Body of pancreas (tissue), 4 donors: ENCODE measurements at regions not wholly inside any gene's neighbourhood (a gene's known extent, or its start where the extent isn't known, plus 50 kb on each side); places are given as distances from the start of the nearest gene placed in this dataset.
"Not testable (repeated sequence)": the region's sequence is repeated elsewhere in the genome, so short reads cannot be mapped to it uniquely, and the experiment has no call there.

Experiments
- ATAC-seq: fragments of 150-250 bp; one replicate; pipeline ENCODE4 v1.9.1; 2016
- DNase-seq, 4 donors: peaks; one replicate each; pipeline ENCODE4 v3.0.0-alpha.2; 2019
- H3K27ac ChIP-seq, 4 donors: fragments of 200-600 bp; sonication (generic); 1 replicate in 3 of 4; 2 replicates in 1 of 4; pipeline versions ENCODE4 v1.5.1 to v1.6.1; 2016 to 2019; ENCODE audit warnings: mild to moderate bottlenecking in 1 of 4, mixed read lengths in 1 of 4, moderate library complexity in 1 of 4
- H3K27me3 ChIP-seq, 2 donors: fragments of 200-600 bp; sonication (generic); one replicate each; pipeline ENCODE4 v1.6.0; 2016; ENCODE audit warnings: mild to moderate bottlenecking in 1 of 2
- H3K36me3 ChIP-seq, 2 donors: fragments of 200-600 bp; sonication (generic); replicated peaks in 1 of 2; 2 replicates each; pipeline ENCODE4 v1.5.1; 2016; ENCODE audit warnings: low read depth in 2 of 2; ENCODE audit not compliant: insufficient read depth in 1 of 2
- H3K4me1 ChIP-seq: fragments of 200-600 bp; sonication (generic); one replicate; pipeline ENCODE4 v1.6.0; 2016
- H3K4me3 ChIP-seq, 2 donors: fragments of 200-600 bp; sonication (generic); 1 replicate in 1 of 2; 2 replicates in 1 of 2; pipeline ENCODE4 v1.5.1; 2016 to 2019
- H3K9me3 ChIP-seq, 3 donors: fragments of 200-600 bp; sonication (generic); 1 replicate in 2 of 3; 2 replicates in 1 of 3; pipeline ENCODE4 v1.5.1; 2016
- CTCF ChIP-seq, 7 experiments: fragments of 450-650 bp in 4 of 7; fragments of 200-600 bp in 3 of 7; sonication (generic) in 3 of 7; IDR thresholded peaks; one replicate each; pipeline ENCODE4 v1.5.1; 2016 to 2019; ENCODE audit warnings: antibody characterized with exemption in 7 of 7
- POLR2A ChIP-seq, 3 donors: fragments of 450-650 bp; IDR thresholded peaks; one replicate each; pipeline ENCODE4 v1.6.1; 2016; ENCODE audit warnings: antibody characterized with exemption in 3 of 3, mild to moderate bottlenecking in 2 of 3
- WGBS, 2 donors: methylation state at CpG; one replicate each; pipeline ENCODE4 v1.1.5; 2017; 5-methylcytosine and 5-hydroxymethylcytosine counted together
- intact Hi-C: fragments of 100-400 bp; cut with DNase I; formaldehyde crosslinking; loops from one replicate; pipeline ENCODE4 v1.15.1; 2023

- ATAC-seq (peak; percentile 100), DNase-seq (peak; percentile 82 to 95 (median 90))
- Histone ChIP-seq H3K27ac (peak overlapping the region; percentile 66 to 85 (median 78)), H3K27me3 (no peaks in the 10 kb centered on the region), H3K4me3 (peak overlapping the region; percentile 38), H3K4me1 (no peaks in the 10 kb centered on the region), H3K9me3 (no peaks in the 10 kb centered on the region), H3K36me3 (no peaks in the 10 kb centered on the region)
- intact Hi-C loops = no loop called here
- peak in 2 of 7 experiments; percentile 6 to 23 for TF ChIP-seq CTCF (IDR thresholded peaks at IDR 0.05)
- peak; percentile 50 to 77 (median 68) for TF ChIP-seq POLR2A (IDR thresholded peaks at IDR 0.05)
- 6 to 8% methylated on average over 26 to 39 of the region's 39 CpGs for WGBS, 2 donors
Measured at GRCh38 chrX:73943693-73944562, 91.4 kb upstream of the XIST start.

GRCh38 chrX:73940893-73941470 is 88.5 kb upstream of the XIST start:
- no peak overlapping the region for H3K4me3 ChIP-seq
- 59 to 61% methylated on average over 2 of the region's 2 CpGs for WGBS, 2 donors
- no peaks in the 10 kb centered on the region for H3K27me3 ChIP-seq
- TF ChIP-seq POLR2A (IDR thresholded peaks at IDR 0.05) = no peak
- TF ChIP-seq CTCF (IDR thresholded peaks at IDR 0.05) = no peak
- no peak overlapping the region for H3K27ac ChIP-seq
- no peaks in the 10 kb centered on the region for H3K9me3 ChIP-seq
- no peaks in the 10 kb centered on the region for H3K36me3 ChIP-seq
- no peaks in the 10 kb centered on the region for H3K4me1 ChIP-seq
- intact Hi-C loops = no loop called here
- no peak for DNase-seq
- no peak for ATAC-seq

GRCh38 chrX:73937843-73938242 is 85.3 kb upstream of the XIST start:
- H3K27ac ChIP-seq, H3K36me3 ChIP-seq, intact Hi-C loops, H3K4me1 ChIP-seq, H3K27me3 ChIP-seq, ATAC-seq, H3K4me3 ChIP-seq, H3K9me3 ChIP-seq: not testable (repeated sequence)
- 75 to 93% methylated on average over 10 to 15 of the region's 15 CpGs for WGBS, 2 donors
- peak in 1 of 4 donors; percentile 7 for DNase-seq

GRCh38 chrX:73932522-73932921 is 80.0 kb upstream of the XIST start:
- TF ChIP-seq POLR2A (IDR thresholded peaks at IDR 0.05) = no peak
- no peak for TF ChIP-seq CTCF (IDR thresholded peaks at IDR 0.05)
- H3K4me1 ChIP-seq = no peaks in the 10 kb centered on the region
- WGBS, 2 donors = 74 to 87% methylated on average over 2 of the region's 2 CpGs
- ATAC-seq (no peak), DNase-seq (no peak)
- no peaks in the 10 kb centered on the region for H3K9me3 ChIP-seq
- H3K4me3 ChIP-seq = no peak overlapping the region
- H3K36me3 ChIP-seq = no peaks in the 10 kb centered on the region
- H3K27me3 ChIP-seq = no peaks in the 10 kb centered on the region
- no peak overlapping the region for H3K27ac ChIP-seq
- intact Hi-C loops = no loop called here

GRCh38 chrX:73930300-73930699 is 77.8 kb upstream of the XIST start:
- ATAC-seq = no peak
- WGBS, 2 donors = 94% methylated on average over 1 of the region's 1 CpG; no CpG with 5 or more reads in 1 of the 2 donors
- Histone ChIP-seq H3K36me3 (no peaks in the 10 kb centered on the region), H3K27ac (no peak overlapping the region), H3K9me3 (no peaks in the 10 kb centered on the region), H3K27me3 (no peaks in the 10 kb centered on the region), H3K4me1 (no peaks in the 10 kb centered on the region), H3K4me3 (no peak overlapping the region)
- intact Hi-C loops = no loop called here
- TF ChIP-seq POLR2A (IDR thresholded peaks at IDR 0.05) (no peak), CTCF (IDR thresholded peaks at IDR 0.05) (no peak)
- no peak for DNase-seq
